SK-N-SH (cell line): ENCODE measurements at regions not wholly inside any gene's neighbourhood (a gene's known extent, or its start where the extent isn't known, plus 50 kb on each side); places are given as distances from the start of the nearest gene placed in this dataset.
A peak's percentile ranks its signal among the peaks of the same experiment; 100 is the strongest.

Experiments used
- NFIC ChIP-seq: IDR thresholded peaks from 2 replicates; pipeline ENCODE4 v1.4.0; 2012; ENCODE audit warnings: borderline replicate concordance
- RFX5 ChIP-seq: IDR thresholded peaks from 2 replicates; pipeline ENCODE4 v1.6.1; 2012; ENCODE audit warnings: mild to moderate bottlenecking, improper control_type of control experiment, low read length

GRCh38 chr1:76793594-76793993, 73.7 kb upstream of the ST6GALNAC5 start:
- TF ChIP-seq RFX5 (no peak), NFIC (peak; percentile 14; the same call in 1 of the 2 replicates)
